ENCODE measurements at regions not wholly inside any gene's neighbourhood (a gene's known extent, or its start where the extent isn't known, plus 50 kb on each side); places are given as distances from the start of the nearest gene placed in this dataset.
"Not testable (repeated sequence)": the region's sequence is repeated elsewhere in the genome, so short reads cannot be mapped to it uniquely, and the experiment has no call there.

DNA sequence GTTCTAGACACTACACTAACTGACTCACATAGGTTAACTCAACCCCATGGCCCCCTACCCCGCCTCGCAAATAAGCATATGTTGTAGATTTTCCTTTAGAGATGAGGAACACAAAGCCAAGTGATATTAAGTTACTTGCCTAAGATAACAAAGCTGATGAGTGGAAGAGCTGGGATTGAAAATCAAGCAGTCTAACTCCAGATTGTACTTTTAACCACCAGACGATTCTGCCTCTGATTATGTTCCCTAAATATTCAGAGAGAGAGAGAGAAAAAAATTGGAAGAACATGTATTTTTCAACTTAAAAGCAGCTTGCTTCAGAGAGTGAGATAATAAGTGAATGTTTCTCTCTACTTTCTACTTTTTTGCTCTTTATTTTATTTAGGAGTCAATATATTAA is 66.9 kb upstream of the THBS1 start:
- H3K4me3 ChIP-seq (ENCODE audit: low read depth, low read length) = no peak overlapping the region
- TF ChIP-seq, protein P1, sequence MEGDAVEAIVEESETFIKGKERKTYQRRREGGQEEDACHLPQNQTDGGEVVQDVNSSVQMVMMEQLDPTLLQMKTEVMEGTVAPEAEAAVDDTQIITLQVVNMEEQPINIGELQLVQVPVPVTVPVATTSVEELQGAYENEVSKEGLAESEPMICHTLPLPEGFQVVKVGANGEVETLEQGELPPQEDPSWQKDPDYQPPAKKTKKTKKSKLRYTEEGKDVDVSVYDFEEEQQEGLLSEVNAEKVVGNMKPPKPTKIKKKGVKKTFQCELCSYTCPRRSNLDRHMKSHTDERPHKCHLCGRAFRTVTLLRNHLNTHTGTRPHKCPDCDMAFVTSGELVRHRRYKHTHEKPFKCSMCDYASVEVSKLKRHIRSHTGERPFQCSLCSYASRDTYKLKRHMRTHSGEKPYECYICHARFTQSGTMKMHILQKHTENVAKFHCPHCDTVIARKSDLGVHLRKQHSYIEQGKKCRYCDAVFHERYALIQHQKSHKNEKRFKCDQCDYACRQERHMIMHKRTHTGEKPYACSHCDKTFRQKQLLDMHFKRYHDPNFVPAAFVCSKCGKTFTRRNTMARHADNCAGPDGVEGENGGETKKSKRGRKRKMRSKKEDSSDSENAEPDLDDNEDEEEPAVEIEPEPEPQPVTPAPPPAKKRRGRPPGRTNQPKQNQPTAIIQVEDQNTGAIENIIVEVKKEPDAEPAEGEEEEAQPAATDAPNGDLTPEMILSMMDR (IDR thresholded peaks at IDR 0.05; ENCODE audit: borderline replicate concordance, insufficient read depth, low read depth, low read length) = no peak

DNA sequence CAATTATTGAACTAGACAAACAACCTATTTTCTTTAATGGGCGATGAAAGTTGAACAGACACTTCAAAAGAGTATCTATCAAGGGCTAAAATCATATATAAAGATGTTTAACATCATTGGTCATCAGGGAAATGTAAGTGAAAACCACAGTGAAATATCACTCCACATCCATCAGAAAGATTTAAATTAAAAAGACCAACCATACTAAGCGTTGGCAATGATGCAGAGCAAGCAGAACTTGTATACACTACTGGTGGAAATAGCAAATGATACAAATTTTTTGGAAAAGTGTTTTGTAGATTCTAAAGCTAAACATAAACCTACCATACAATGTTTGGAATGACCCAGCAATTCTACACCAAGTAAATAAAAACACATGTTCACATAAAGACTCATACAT is 65.9 kb upstream of the THBS1 start:
- H3K4me3 ChIP-seq (ENCODE audit: low read depth, low read length) = no peak overlapping the region
- TF ChIP-seq, protein P1 (IDR thresholded peaks at IDR 0.05; ENCODE audit: borderline replicate concordance, insufficient read depth, low read depth, low read length) = no peak

DNA sequence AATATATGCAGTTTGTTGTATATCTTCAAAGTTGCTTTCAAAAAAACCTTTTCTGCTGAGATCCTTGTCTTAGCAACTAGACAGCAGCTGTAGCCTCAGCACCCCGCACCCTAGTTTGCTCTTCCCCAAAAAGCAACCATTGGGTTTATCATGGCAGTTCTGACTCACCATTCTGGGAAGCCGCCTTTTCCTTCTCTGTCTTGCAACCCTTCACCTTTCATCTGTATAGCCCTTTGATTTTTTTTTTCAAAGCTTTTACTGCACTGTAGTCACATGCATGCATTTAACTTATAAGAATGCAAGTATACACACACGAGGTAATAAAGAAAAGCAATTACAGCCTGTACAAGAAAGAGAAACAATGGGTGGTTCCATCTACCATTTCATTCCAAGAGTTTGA is 65.1 kb upstream of the THBS1 start:
- TF ChIP-seq, protein P1 (IDR thresholded peaks at IDR 0.05; ENCODE audit: borderline replicate concordance, insufficient read depth, low read depth, low read length) = no peak
- H3K4me3 ChIP-seq (ENCODE audit: low read depth, low read length) = no peak overlapping the region

GRCh38 chr15:39517122-39517855 is 63.6 kb upstream of the THBS1 start:
- TF ChIP-seq, protein P1 (IDR thresholded peaks at IDR 0.05; ENCODE audit: borderline replicate concordance, insufficient read depth, low read depth, low read length) = no peak
- H3K4me3 ChIP-seq (ENCODE audit: low read depth, low read length) = no peak overlapping the region

DNA sequence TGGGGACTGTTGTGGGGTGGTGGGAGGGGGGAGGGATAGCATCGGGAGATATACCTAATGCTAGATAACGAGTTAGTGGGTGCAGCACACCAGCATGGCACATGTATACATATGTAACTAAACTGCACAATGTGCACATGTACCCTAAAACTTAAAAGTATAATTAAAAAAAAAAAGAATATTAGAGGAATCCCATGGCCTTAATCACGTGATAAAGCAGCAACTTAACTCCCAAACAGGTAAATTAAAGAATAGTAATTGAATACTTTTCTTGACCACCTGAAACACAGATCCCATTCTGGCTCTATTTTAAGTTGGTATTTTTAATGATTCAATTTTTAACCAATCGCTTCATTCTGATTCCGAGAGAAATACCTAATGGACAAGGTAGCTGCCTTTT is 56.9 kb upstream of the THBS1 start:
- not testable (repeated sequence) for H3K4me3 ChIP-seq (ENCODE audit: low read depth, low read length)

DNA sequence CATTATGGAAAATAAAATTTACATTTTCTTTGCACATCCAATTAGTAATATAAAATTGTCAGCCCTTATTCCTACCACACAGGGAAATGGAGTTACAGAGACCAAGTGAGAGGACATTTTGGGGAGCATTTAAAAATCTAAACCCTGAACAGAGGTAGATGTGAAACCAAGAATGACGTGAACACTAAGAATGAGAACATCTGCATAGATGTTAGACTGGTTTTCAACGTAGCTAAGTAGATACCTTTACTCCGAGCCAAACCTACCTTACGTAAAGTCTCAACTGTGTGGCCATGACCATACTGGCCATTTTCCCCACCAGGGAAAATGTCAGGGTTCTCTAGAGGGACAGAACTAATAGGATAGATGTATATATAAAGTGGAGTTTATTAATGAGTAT is 51.4 kb upstream of the THBS1 start:
- no peak overlapping the region for H3K4me3 ChIP-seq (ENCODE audit: low read depth, low read length)
- TF ChIP-seq, protein P1 (IDR thresholded peaks at IDR 0.05; ENCODE audit: borderline replicate concordance, insufficient read depth, low read depth, low read length) = no peak

DNA sequence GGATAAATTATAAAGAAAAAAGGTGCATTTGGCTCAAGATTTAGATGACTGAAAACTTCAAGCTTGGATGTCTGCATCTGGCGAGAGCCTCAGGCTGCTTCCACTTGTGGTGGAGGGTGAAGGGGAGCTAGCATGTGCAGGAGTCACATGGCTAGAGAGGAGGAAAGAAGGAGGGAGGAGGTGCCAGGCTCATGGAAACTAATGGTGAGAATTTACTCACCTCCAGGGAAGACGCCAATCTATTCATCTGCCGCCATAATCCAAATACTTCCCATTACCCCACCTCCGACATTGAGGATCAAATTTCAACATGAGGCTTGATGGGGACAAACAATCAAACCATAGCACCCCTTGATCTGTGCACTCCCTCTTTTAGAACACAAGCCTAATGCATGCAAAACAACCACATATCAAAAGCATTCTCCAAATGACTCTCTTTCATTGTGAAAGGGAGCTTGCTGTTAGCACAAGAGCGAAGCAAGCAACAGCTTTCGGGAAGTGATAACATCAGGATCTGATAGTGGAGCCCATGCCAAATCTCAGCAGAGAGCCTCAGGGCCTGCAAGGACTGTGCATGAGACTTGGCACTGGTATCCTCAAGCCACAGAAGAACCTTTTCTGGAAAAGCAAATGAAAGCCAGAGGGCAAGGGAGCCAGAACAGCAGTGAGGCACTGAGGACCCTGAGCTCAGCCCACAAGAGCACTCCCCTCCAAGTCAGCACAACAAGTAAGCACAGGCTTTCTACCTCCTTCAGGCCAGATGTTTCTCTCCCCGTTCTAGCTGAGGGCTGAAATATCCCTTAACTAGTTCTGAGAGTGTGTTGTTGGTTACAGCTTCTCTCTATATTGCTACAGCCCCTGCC is 50.2 kb upstream of the THBS1 start:
- no peak overlapping the region for H3K4me3 ChIP-seq (ENCODE audit: low read depth, low read length)
- TF ChIP-seq, protein P1 (IDR thresholded peaks at IDR 0.05; ENCODE audit: borderline replicate concordance, insufficient read depth, low read depth, low read length) = no peak

All from GM12875 (cell line).